Endodermal cell (in vitro differentiated cells): ENCODE measurements at regions not wholly inside any gene's neighbourhood (a gene's known extent, or its start where the extent isn't known, plus 50 kb on each side); places are given as distances from the start of the nearest gene placed in this dataset.

Experiments used
- DNase-seq: peaks from one replicate; pipeline ENCODE4 v3.0.0-alpha.2; 2017
- H3K27ac ChIP-seq: 2 replicates; pipeline ENCODE4 v1.5.1; 2013; ENCODE audit warnings: mild to moderate bottlenecking, low read depth, low read length, moderate library complexity
- H3K27me3 ChIP-seq: 2 replicates; pipeline ENCODE4 v1.6.1; 2013; ENCODE audit warnings: mild to moderate bottlenecking, low read length, moderate library complexity; ENCODE audit not compliant: insufficient read depth, control insufficient read depth, poor library complexity, severe bottlenecking
- H3K36me3 ChIP-seq: 2 replicates; pipeline ENCODE4 v1.7.0; 2013; ENCODE audit warnings: mild to moderate bottlenecking, low read length, moderate library complexity; ENCODE audit not compliant: control insufficient read depth, insufficient read depth
- H3K4me1 ChIP-seq: one replicate; pipeline ENCODE4 v1.7.0; 2013; ENCODE audit warnings: low read length; ENCODE audit not compliant: control insufficient read depth, insufficient read depth
- H3K4me3 ChIP-seq: 2 replicates; pipeline ENCODE4 v1.5.1; 2013; ENCODE audit warnings: mild to moderate bottlenecking, low read length, moderate library complexity
- H3K9ac ChIP-seq: 2 replicates; pipeline ENCODE4 v1.6.1; 2013; ENCODE audit warnings: mild to moderate bottlenecking, low read length, moderate library complexity; ENCODE audit not compliant: poor library complexity, severe bottlenecking; ENCODE audit errors: extremely low read depth
- H3K9me3 ChIP-seq: 2 replicates; pipeline ENCODE4 v1.6.1; 2013; ENCODE audit warnings: mild to moderate bottlenecking, low read length, moderate library complexity; ENCODE audit not compliant: control insufficient read depth
- H3K27ac Mint-ChIP-seq: 2 replicates; pipeline ENCODE4 v1.8.0; 2020; ENCODE audit warnings: mixed read lengths
- H3K27me3 Mint-ChIP-seq: 2 replicates; pipeline ENCODE4 v1.8.0; 2021; ENCODE audit warnings: mild to moderate bottlenecking, mixed read lengths; ENCODE audit not compliant: insufficient read depth
- H3K36me3 Mint-ChIP-seq: 2 replicates; pipeline ENCODE4 v1.8.0; 2020; ENCODE audit warnings: low read depth, mixed read lengths
- H3K4me1 Mint-ChIP-seq: 2 replicates; pipeline ENCODE4 v1.8.0; 2020; ENCODE audit warnings: mixed read lengths
- H3K4me3 Mint-ChIP-seq: 2 replicates; pipeline ENCODE4 v1.8.0; 2020; ENCODE audit warnings: mild to moderate bottlenecking, moderate library complexity, mixed read lengths
- H3K9me3 Mint-ChIP-seq: 2 replicates; pipeline ENCODE4 v1.8.0; 2020; ENCODE audit warnings: mild to moderate bottlenecking, mixed read lengths
- CTCF ChIP-seq: fragments of 200-600 bp; sonication (generic); conservative IDR thresholded peaks from 2 replicates; pipeline ENCODE4 v1.5.0; 2021; ENCODE audit warnings: antibody characterized with exemption, mild to moderate bottlenecking
- WGBS, 2 experiments: methylation state at CpG; one replicate each; pipeline versions ENCODE4 v1.1.5 to v1.1.7; 2013; ENCODE audit warnings: missing lambda C conversion rate in 2 of 2, mixed read lengths in 1 of 2; ENCODE audit not compliant: insufficient coverage in 1 of 2, insufficient read length in 1 of 2; 5-methylcytosine and 5-hydroxymethylcytosine counted together

- H3K4me3 Mint-ChIP-seq: no peak overlapping the region
- H3K36me3 Mint-ChIP-seq: no peaks in the 10 kb centered on the region
- no peaks in the 10 kb centered on the region for H3K27me3 ChIP-seq
- H3K9me3 ChIP-seq: peaks cover 26% of the 10 kb centered on the region
- peaks cover 8% of the 10 kb centered on the region for H3K4me1 Mint-ChIP-seq
- H3K27ac Mint-ChIP-seq: no peak overlapping the region
- H3K36me3 ChIP-seq: no peaks in the 10 kb centered on the region
- 91 to 100% methylated on average over 2 of the region's 2 CpGs for WGBS, 2 experiments
- H3K27me3 Mint-ChIP-seq: no peaks in the 10 kb centered on the region
- peaks cover 41% of the 10 kb centered on the region for H3K9me3 Mint-ChIP-seq
- no peak overlapping the region for H3K9ac ChIP-seq
- H3K27ac ChIP-seq: no peak overlapping the region
- no peak for TF ChIP-seq CTCF
- H3K4me3 ChIP-seq: no peak overlapping the region
- H3K4me1 ChIP-seq: no peaks in the 10 kb centered on the region
- no peak for DNase-seq
Measured at GRCh38 chr10:29163746-29164145, 125.1 kb upstream of the LYZL1 start.

- Histone ChIP-seq H3K9ac (no peak overlapping the region), H3K9me3 (peaks cover 45% of the 10 kb centered on the region), H3K27ac (no peak overlapping the region), H3K4me3 (no peak overlapping the region), H3K27me3 (no peaks in the 10 kb centered on the region), H3K4me1 (no peaks in the 10 kb centered on the region), H3K36me3 (no peaks in the 10 kb centered on the region)
- Mint-ChIP-seq H3K27ac (no peak overlapping the region), H3K4me1 (no peaks in the 10 kb centered on the region), H3K9me3 (peaks cover 61% of the 10 kb centered on the region), H3K36me3 (peaks cover 2% of the 10 kb centered on the region), H3K4me3 (no peak overlapping the region), H3K27me3 (no peaks in the 10 kb centered on the region)
- DNase-seq: no peak
- no peak for TF ChIP-seq CTCF
- WGBS, 2 experiments: 95% methylated on average over 4 of the region's 4 CpGs; no CpG with 5 or more reads in 1 of the 2 experiments
Measured at GRCh38 chr10:29166713-29167112, 122.2 kb upstream of the LYZL1 start.

- peaks cover 2% of the 10 kb centered on the region for H3K36me3 Mint-ChIP-seq
- H3K4me1 Mint-ChIP-seq: no peaks in the 10 kb centered on the region
- 91% methylated on average over 2 of the region's 2 CpGs; no CpG with 5 or more reads in 1 of the 2 experiments for WGBS, 2 experiments
- no peak for DNase-seq
- H3K36me3 ChIP-seq: no peaks in the 10 kb centered on the region
- no peak overlapping the region for H3K27ac Mint-ChIP-seq
- peaks cover 53% of the 10 kb centered on the region for H3K9me3 Mint-ChIP-seq
- H3K4me1 ChIP-seq: no peaks in the 10 kb centered on the region
- no peak overlapping the region for H3K4me3 ChIP-seq
- H3K27ac ChIP-seq: no peak overlapping the region
- no peaks in the 10 kb centered on the region for H3K27me3 ChIP-seq
- H3K9me3 ChIP-seq: peaks cover 53% of the 10 kb centered on the region
- no peak for TF ChIP-seq CTCF
- no peak overlapping the region for H3K9ac ChIP-seq
- H3K27me3 Mint-ChIP-seq: no peaks in the 10 kb centered on the region
- no peak overlapping the region for H3K4me3 Mint-ChIP-seq
Measured at GRCh38 chr10:29169021-29169420, 119.8 kb upstream of the LYZL1 start.
